NCI-H1417 treated with DMSO at 0.1 percent for 48 hours (cell line): ENCODE measurements at regions not wholly inside any gene's neighbourhood (a gene's known extent, or its start where the extent isn't known, plus 50 kb on each side); places are given as distances from the start of the nearest gene placed in this dataset.
"Not testable (repeated sequence)": the region's sequence is repeated elsewhere in the genome, so short reads cannot be mapped to it uniquely, and the experiment has no call there.

ENCODE experiments used
- DNase-seq: peaks from one replicate; lab custom pipeline; 2025; lab: John Stamatoyannopoulos, UW

GRCh38 chr3:67064105-67064504, 66.0 kb downstream of the KBTBD8 start:
- DNase-seq, result no peak

GRCh38 chr3:67067251-67067650, 69.1 kb downstream of the KBTBD8 start:
- no peak for DNase-seq

- not testable (repeated sequence) for DNase-seq
These were observed 74.5 kb downstream of the KBTBD8 start for GRCh38 chr3:67072640-67073039.

- no peak for DNase-seq
These were observed 75.7 kb downstream of the KBTBD8 start for GRCh38 chr3:67073812-67074211.

- no peak for DNase-seq
These were observed 77.2 kb downstream of the KBTBD8 start for GRCh38 chr3:67075295-67075694.

- no peak for DNase-seq
These were observed 78.5 kb downstream of the KBTBD8 start for GRCh38 chr3:67076607-67077006.

- DNase-seq, result no peak
These were observed 79.5 kb downstream of the KBTBD8 start for GRCh38 chr3:67077656-67078055.

GRCh38 chr3:67082533-67083024, 84.5 kb downstream of the KBTBD8 start:
- DNase-seq, result no peak

- no peak for DNase-seq
These were observed 85.2 kb downstream of the KBTBD8 start for GRCh38 chr3:67083277-67083676.

- no peak for DNase-seq
These were observed 89.7 kb downstream of the KBTBD8 start for GRCh38 chr3:67087788-67088187.

GRCh38 chr3:67090474-67090873, 92.4 kb downstream of the KBTBD8 start:
- DNase-seq, result no peak

- DNase-seq, result no peak
These were observed 95.2 kb downstream of the KBTBD8 start for GRCh38 chr3:67093305-67093704.

GRCh38 chr3:67094167-67094566, 96.1 kb downstream of the KBTBD8 start:
- no peak for DNase-seq

GRCh38 chr3:67094774-67095173, 96.7 kb downstream of the KBTBD8 start:
- no peak for DNase-seq

- no peak for DNase-seq
These were observed 106.3 kb downstream of the KBTBD8 start for GRCh38 chr3:67104388-67104787.

GRCh38 chr3:67106874-67107273, 108.8 kb downstream of the KBTBD8 start:
- DNase-seq, result no peak

- DNase-seq, result no peak
These were observed 111.6 kb downstream of the KBTBD8 start for GRCh38 chr3:67109651-67110204.

- DNase-seq, result no peak
These were observed 115.8 kb downstream of the KBTBD8 start for GRCh38 chr3:67113802-67114407.

- DNase-seq, result no peak
These were observed 120.0 kb downstream of the KBTBD8 start for GRCh38 chr3:67118122-67118521.

- DNase-seq, result no peak
These were observed 120.5 kb downstream of the KBTBD8 start for GRCh38 chr3:67118635-67119034.

- DNase-seq, result no peak
These were observed 125.8 kb downstream of the KBTBD8 start for GRCh38 chr3:67123914-67124313.

GRCh38 chr3:67127254-67127653, 129.1 kb downstream of the KBTBD8 start:
- no peak for DNase-seq

- DNase-seq, result no peak
These were observed 144.3 kb downstream of the KBTBD8 start for GRCh38 chr3:67142432-67142831.

- DNase-seq, result no peak
These were observed 147.6 kb downstream of the KBTBD8 start for GRCh38 chr3:67145738-67146137.
